ENCODE measurements at regions not wholly inside any gene's neighbourhood (a gene's known extent, or its start where the extent isn't known, plus 50 kb on each side); places are given as distances from the start of the nearest gene placed in this dataset.

GRCh38 chr20:21780528-21780927 lies 75.1 kb downstream of the PAX1 start:
- TF ChIP-seq CTCF (conservative IDR thresholded peaks at IDR 0.05; ENCODE audit: low read length) (no peak), EZH2phosphoT487 (IDR thresholded peaks at IDR 0.05; ENCODE audit: borderline replicate concordance) (no peak)

Data from Loucy (cell line).